Esophagus muscularis mucosa (tissue), 4 donors: ENCODE measurements at regions not wholly inside any gene's neighbourhood (a gene's known extent, or its start where the extent isn't known, plus 50 kb on each side); places are given as distances from the start of the nearest gene placed in this dataset.

ENCODE experiments used
- CTCF ChIP-seq, 3 experiments: fragments of 200-600 bp in 2 of 3; fragments of 450-650 bp in 1 of 3; sonication (generic) in 2 of 3; IDR thresholded peaks; one replicate each; pipeline ENCODE4 v1.5.1; 2017 to 2019; ENCODE audit warnings: antibody characterized with exemption in 3 of 3, mild to moderate bottlenecking in 2 of 3, moderate library complexity in 1 of 3
- EP300 ChIP-seq: sonication (generic); formaldehyde crosslinking; IDR thresholded peaks from one replicate; pipeline ENCODE4 v1.6.1; 2017; ENCODE audit warnings: antibody characterized with exemption
- POLR2A ChIP-seq: fragments of 450-650 bp; IDR thresholded peaks from one replicate; pipeline ENCODE4 v1.6.1; 2017; ENCODE audit warnings: antibody characterized with exemption, moderate library complexity, mild to moderate bottlenecking, low read depth
- POLR2AphosphoS5 ChIP-seq, 2 donors: sonication (generic); formaldehyde crosslinking; IDR thresholded peaks; one replicate each; pipeline ENCODE4 v1.6.1; 2017; ENCODE audit warnings: antibody characterized with exemption in 2 of 2

- no peak for TF ChIP-seq CTCF (IDR thresholded peaks at IDR 0.05)
- no peak for TF ChIP-seq POLR2A
- no peak for TF ChIP-seq POLR2AphosphoS5 (IDR thresholded peaks at IDR 0.05)
- TF ChIP-seq EP300: no peak
These were observed 984.6 kb upstream of the SEMA6A start for GRCh38 chr5:117559005-117559844.
